Skeletal muscle satellite cell (primary cell): ENCODE measurements at regions not wholly inside any gene's neighbourhood (a gene's known extent, or its start where the extent isn't known, plus 50 kb on each side); places are given as distances from the start of the nearest gene placed in this dataset.
"Not testable (repeated sequence)": the region's sequence is repeated elsewhere in the genome, so short reads cannot be mapped to it uniquely, and the experiment has no call there.

ENCODE experiments used
- H3K27me3 ChIP-seq: 2 replicates; pipeline ENCODE4 v1.7.0; 2013; ENCODE audit warnings: low read length; ENCODE audit not compliant: control insufficient read depth, insufficient read depth
- H3K36me3 ChIP-seq: 2 replicates; pipeline ENCODE4 v1.7.0; 2013; ENCODE audit warnings: mild to moderate bottlenecking, control low read depth, low read length; ENCODE audit not compliant: insufficient read depth
- H3K4me1 ChIP-seq: 2 replicates; pipeline ENCODE4 v1.7.0; 2013; ENCODE audit warnings: low read length; ENCODE audit not compliant: control insufficient read depth, insufficient read depth
- H3K4me2 ChIP-seq: 2 replicates; pipeline ENCODE4 v1.7.0; 2013; ENCODE audit warnings: mild to moderate bottlenecking, low read length
- H3K4me3 ChIP-seq: 2 replicates; pipeline ENCODE4 v1.7.0; 2013; ENCODE audit warnings: low read length
- H3K9ac ChIP-seq: 2 replicates; pipeline ENCODE4 v1.7.0; 2013; ENCODE audit warnings: mild to moderate bottlenecking, low read depth, low read length, moderate library complexity
- H3K9me3 ChIP-seq: replicated peaks from 2 replicates; pipeline ENCODE4 v1.7.0; 2013; ENCODE audit warnings: mild to moderate bottlenecking, control low read depth, low read length

GRCh38 chr9:82052081-82052480, 63.5 kb downstream of the SPATA31D1 start:
- H3K36me3 ChIP-seq = no peaks in the 10 kb centered on the region
- no peaks in the 10 kb centered on the region for H3K9me3 ChIP-seq
- H3K4me2 ChIP-seq = no peak overlapping the region
- no peaks in the 10 kb centered on the region for H3K4me1 ChIP-seq
- no peaks in the 10 kb centered on the region for H3K27me3 ChIP-seq
- H3K9ac ChIP-seq = no peak overlapping the region
- H3K4me3 ChIP-seq = no peak overlapping the region

GRCh38 chr9:82054264-82055015, 65.9 kb downstream of the SPATA31D1 start:
- Histone ChIP-seq H3K36me3 (no peaks in the 10 kb centered on the region), H3K4me3 (no peak overlapping the region), H3K27me3 (no peaks in the 10 kb centered on the region), H3K9me3 (no peaks in the 10 kb centered on the region), H3K4me1 (no peaks in the 10 kb centered on the region), H3K4me2 (no peak overlapping the region), H3K9ac (no peak overlapping the region)

DNA sequence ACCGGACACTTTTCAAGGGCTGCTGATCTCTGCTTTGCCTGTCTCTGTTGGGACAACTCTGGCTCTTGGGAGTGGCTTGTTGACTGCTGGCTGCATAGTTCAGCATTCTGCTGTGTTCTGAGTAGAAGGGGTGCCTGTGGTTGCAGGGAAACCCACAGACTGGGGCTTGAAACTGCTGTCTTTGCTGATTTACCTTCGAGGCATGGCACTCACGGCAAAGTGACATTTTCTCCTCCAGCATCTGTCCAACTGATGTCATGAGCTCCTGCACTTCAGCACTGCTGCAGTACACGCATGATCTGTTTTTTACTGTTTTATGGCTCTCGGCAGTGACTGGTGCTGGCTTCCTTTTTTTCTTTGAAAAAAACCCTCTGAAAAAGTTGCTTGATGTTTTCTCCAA, 69.2 kb downstream of the SPATA31D1 start:
- H3K4me1 ChIP-seq = no peaks in the 10 kb centered on the region
- H3K9me3 ChIP-seq = no peaks in the 10 kb centered on the region
- no peaks in the 10 kb centered on the region for H3K36me3 ChIP-seq
- no peak overlapping the region for H3K4me3 ChIP-seq
- no peak overlapping the region for H3K4me2 ChIP-seq
- H3K27me3 ChIP-seq = no peaks in the 10 kb centered on the region
- no peak overlapping the region for H3K9ac ChIP-seq

- H3K36me3 ChIP-seq, H3K4me2 ChIP-seq: not testable (repeated sequence)
These were observed 73.2 kb downstream of the SPATA31D1 start for GRCh38 chr9:82061801-82062200.

DNA sequence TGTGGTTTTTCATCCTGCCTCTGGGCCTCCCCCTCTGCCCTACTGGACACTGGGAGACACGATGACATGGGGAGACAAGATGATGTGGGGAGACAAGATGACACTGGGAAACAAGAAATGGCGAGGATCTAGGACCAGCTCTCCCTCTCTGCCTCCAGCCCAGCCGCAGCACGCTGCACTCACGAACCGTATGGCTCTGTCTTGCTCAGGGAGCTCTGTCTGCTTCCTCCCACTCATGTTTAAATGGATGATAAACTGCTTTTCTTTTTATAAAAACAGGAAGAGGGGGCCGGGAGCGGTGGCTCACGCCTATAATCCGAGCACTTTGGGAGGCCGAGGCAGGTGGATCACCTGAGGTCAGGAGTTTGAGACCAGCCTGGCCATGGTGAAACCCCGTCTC, 73.7 kb downstream of the SPATA31D1 start:
- no peak overlapping the region for H3K9ac ChIP-seq
- no peak overlapping the region for H3K4me3 ChIP-seq
- no peaks in the 10 kb centered on the region for H3K27me3 ChIP-seq
- no peaks in the 10 kb centered on the region for H3K4me1 ChIP-seq
- no peaks in the 10 kb centered on the region for H3K36me3 ChIP-seq
- H3K4me2 ChIP-seq = no peak overlapping the region
- H3K9me3 ChIP-seq = no peaks in the 10 kb centered on the region

More at GRCh38 chr9:82061801-82062200, 73.2 kb downstream of the SPATA31D1 start:
- H3K4me3 ChIP-seq, H3K27me3 ChIP-seq, H3K4me1 ChIP-seq, H3K9ac ChIP-seq, H3K9me3 ChIP-seq: not testable (repeated sequence)

DNA sequence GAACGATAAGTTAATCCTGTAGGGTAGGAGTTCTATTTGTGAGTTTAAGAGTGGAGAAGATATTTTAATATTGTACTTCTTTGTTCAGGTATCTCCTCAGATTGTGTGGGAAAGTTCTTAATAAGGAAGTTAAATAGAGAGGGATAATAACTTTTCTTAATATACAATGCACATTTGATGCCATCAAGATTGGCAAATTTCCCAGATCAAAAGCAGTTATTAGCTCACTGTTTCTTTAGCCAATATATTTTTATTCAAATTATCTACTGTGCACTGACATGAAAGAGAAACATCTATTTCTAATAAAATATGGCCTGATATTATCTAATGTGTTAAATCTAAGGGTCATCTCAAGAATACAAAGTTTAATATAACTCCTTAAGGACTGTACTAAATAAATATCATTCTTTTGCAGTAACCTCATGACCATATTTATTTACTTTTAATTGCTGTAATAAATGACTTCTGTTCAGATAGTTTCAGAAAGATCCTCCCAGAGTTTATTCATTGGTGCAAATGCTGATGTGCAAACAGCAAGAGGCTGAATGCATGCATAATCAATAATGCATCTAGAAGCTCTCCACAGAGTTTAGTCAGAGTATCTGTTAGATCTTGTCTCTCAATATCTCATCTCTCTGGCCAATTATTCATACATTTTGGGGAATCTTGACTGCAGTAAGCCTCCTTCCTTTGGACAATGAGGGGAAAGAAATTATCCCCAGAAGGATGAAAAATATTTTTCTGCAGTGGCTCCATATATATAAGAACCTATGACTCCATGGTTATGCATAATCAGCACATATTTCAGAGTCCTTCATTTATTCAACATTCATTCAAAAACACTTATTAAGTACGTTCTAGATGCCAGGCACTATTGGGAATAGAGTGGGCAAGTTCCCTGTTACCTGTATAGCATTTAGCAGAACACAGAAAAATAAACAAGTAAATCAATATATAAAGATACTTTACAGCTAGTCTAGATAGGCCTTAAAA, 85.3 kb downstream of the SPATA31D1 start:
- H3K4me3 ChIP-seq = no peak overlapping the region
- H3K4me1 ChIP-seq = no peaks in the 10 kb centered on the region
- H3K9me3 ChIP-seq = no peaks in the 10 kb centered on the region
- H3K4me2 ChIP-seq = no peak overlapping the region
- no peaks in the 10 kb centered on the region for H3K27me3 ChIP-seq
- H3K36me3 ChIP-seq = no peaks in the 10 kb centered on the region
- no peak overlapping the region for H3K9ac ChIP-seq

GRCh38 chr9:82080265-82080664, 91.7 kb downstream of the SPATA31D1 start:
- Histone ChIP-seq H3K36me3 (no peaks in the 10 kb centered on the region), H3K9me3 (no peaks in the 10 kb centered on the region), H3K27me3 (no peaks in the 10 kb centered on the region), H3K9ac (no peak overlapping the region), H3K4me1 (no peaks in the 10 kb centered on the region), H3K4me2 (no peak overlapping the region), H3K4me3 (no peak overlapping the region)

DNA sequence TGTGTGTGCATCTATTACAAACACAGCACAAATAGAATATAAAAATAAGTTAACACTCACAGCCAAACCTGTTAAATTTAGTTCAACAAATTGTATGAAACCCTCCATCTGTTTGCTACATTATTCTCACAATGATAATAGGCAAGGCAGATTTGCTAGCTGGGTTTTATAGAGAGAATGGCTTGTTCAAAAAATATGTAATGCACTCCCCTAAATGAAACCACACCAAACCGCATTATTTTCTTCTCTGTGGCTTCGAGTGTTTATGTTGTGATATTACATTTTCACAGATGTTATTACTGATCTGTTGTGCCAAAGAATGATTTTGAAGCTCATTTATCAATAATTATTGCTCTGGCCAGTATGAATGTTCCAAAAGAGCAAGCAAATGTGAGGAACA, 92.9 kb downstream of the SPATA31D1 start:
- no peak overlapping the region for H3K4me2 ChIP-seq
- H3K9me3 ChIP-seq = no peaks in the 10 kb centered on the region
- H3K27me3 ChIP-seq = no peaks in the 10 kb centered on the region
- H3K9ac ChIP-seq = no peak overlapping the region
- no peaks in the 10 kb centered on the region for H3K36me3 ChIP-seq
- H3K4me1 ChIP-seq = no peaks in the 10 kb centered on the region
- H3K4me3 ChIP-seq = no peak overlapping the region

DNA sequence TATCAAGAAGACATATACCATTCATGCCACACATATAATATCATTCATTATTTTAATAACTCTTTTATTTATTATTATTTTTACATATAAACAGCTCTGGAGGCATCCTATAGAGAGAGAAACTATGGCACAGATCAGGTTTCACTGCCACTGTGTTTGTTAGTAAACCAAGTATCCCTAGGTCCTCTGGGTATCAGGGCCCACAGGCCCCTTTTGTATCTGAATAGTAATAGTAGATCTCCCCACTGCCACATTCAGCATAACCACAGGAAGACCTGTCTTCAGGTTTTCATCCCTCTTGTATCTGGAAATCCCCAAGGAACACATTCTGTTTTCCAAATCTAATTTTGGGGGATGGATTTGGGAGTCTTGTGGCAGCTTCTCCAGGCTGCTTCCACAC, 94.0 kb downstream of the SPATA31D1 start:
- no peak overlapping the region for H3K4me2 ChIP-seq
- no peaks in the 10 kb centered on the region for H3K9me3 ChIP-seq
- H3K27me3 ChIP-seq = no peaks in the 10 kb centered on the region
- no peak overlapping the region for H3K4me3 ChIP-seq
- no peak overlapping the region for H3K9ac ChIP-seq
- no peaks in the 10 kb centered on the region for H3K4me1 ChIP-seq
- no peaks in the 10 kb centered on the region for H3K36me3 ChIP-seq

DNA sequence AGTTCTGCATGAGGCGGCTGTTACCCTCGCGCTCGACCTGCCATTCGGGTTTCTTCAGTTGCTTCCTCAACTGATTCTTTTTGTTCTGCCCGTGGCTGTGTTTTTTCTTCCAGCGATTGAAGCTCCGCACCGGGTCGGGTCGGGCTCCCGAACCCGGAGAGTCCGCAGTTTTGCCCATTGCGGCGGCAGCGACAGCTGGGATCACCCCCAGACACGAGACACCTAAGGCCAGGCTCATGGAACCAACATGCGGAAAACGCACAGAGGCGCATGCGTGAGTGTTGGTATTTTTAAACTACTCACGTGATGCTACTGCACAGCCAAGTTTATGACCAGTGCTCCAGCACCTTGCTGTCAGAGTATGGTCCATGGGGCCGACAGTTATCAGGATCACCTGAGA, 100.0 kb downstream of the SPATA31D1 start:
- Histone ChIP-seq H3K9me3 (no peaks in the 10 kb centered on the region), H3K9ac (no peak overlapping the region), H3K27me3 (no peaks in the 10 kb centered on the region), H3K4me3 (no peak overlapping the region), H3K36me3 (no peaks in the 10 kb centered on the region), H3K4me2 (no peak overlapping the region), H3K4me1 (no peaks in the 10 kb centered on the region)

- no peak overlapping the region for H3K4me3 ChIP-seq
- no peaks in the 10 kb centered on the region for H3K27me3 ChIP-seq
- no peak overlapping the region for H3K9ac ChIP-seq
- no peak overlapping the region for H3K4me2 ChIP-seq
- H3K36me3 ChIP-seq = no peaks in the 10 kb centered on the region
- H3K9me3 ChIP-seq = no peaks in the 10 kb centered on the region
- no peaks in the 10 kb centered on the region for H3K4me1 ChIP-seq
These were observed 101.5 kb downstream of the SPATA31D1 start for GRCh38 chr9:82090046-82090445.
